ENCODE measurements at regions not wholly inside any gene's neighbourhood (a gene's known extent, or its start where the extent isn't known, plus 50 kb on each side); places are given as distances from the start of the nearest gene placed in this dataset.

DNA sequence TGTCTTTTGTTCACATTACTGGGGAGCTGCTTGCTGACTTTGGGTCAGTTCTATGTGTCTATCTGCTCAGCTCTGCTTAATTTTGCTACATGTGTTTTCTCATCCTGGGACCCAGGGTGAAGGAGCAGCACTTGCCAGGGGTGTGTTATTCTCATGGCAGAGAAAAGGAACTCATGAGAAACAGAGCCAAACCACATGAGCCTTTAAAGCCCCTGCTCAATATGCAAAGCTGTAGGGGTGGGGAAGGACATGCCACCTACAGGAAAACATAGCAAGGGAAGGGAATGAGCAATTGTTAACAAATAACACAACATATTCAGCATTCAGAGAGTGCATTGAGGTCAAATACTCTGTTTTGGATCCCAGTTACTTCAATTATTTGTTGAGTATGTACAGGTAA lies 290.9 kb downstream of the CDK5RAP2 start (continued):
- TF ChIP-seq ZEB2 (tag by site-specific recombination; IDR thresholded peaks at IDR 0.05) = no peak
- TF ChIP-seq, protein P1, sequence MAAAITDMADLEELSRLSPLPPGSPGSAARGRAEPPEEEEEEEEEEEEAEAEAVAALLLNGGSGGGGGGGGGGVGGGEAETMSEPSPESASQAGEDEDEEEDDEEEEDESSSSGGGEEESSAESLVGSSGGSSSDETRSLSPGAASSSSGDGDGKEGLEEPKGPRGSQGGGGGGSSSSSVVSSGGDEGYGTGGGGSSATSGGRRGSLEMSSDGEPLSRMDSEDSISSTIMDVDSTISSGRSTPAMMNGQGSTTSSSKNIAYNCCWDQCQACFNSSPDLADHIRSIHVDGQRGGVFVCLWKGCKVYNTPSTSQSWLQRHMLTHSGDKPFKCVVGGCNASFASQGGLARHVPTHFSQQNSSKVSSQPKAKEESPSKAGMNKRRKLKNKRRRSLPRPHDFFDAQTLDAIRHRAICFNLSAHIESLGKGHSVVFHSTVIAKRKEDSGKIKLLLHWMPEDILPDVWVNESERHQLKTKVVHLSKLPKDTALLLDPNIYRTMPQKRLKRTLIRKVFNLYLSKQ (tag by site-specific recombination; IDR thresholded peaks at IDR 0.05; ENCODE audit: borderline replicate concordance) = no peak

DNA sequence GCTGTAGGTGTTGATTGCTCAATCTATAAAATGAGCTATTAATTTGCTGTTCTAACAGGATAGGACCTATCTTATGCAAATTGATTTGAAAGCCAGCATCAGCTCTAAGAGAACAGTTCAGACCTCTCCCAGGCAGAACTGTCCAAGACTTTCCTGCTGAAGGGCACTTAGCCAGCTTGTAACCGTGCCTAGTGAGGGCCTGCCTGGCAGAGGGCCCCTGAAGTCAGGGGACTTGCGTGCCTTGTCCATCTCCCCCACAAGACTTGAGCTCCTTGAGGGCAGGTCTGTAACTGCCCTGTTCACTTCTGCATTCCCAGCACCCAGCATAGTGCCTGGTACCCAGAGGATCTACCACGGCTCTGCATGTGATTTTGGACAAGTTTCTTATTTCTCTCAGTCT lies 293.4 kb downstream of the CDK5RAP2 start:
- TF ChIP-seq ZNF776 (tag by site-specific recombination; IDR thresholded peaks at IDR 0.05; ENCODE audit: borderline replicate concordance) (no peak), OSR2 (tag by site-specific recombination; IDR thresholded peaks at IDR 0.05) (no peak), ZNF791 (tag by site-specific recombination; IDR thresholded peaks at IDR 0.05) (no peak), MEIS1 (CRISPR knock-in tag; IDR thresholded peaks at IDR 0.05; ENCODE audit: borderline replicate concordance) (no peak), ZNF311 (tag by site-specific recombination; IDR thresholded peaks at IDR 0.05; ENCODE audit: borderline replicate concordance) (no peak), ZNF174 (tag by site-specific recombination; IDR thresholded peaks at IDR 0.05) (no peak)
- ChIA-PET POLR2A (no interaction called here), CTCF (interaction anchor here (0.6 kb wide), 1 partner anchor 8 kb away, joined by 5 read pairs; no protein-coding TSS in a partner anchor)
- Histone ChIP-seq H3K36me3 (ENCODE audit: control insufficient read depth in 2 of 2, insufficient read depth in 1 of 2, low read length in 2 of 2) (no peaks in the 10 kb centered on the region), H3K4me1 (ENCODE audit: control insufficient read depth, insufficient read depth, low read length) (no peaks in the 10 kb centered on the region), H3K27ac (ENCODE audit: extremely low read depth, low read depth, low read length) (no peak overlapping the region), H3K4me3 (ENCODE audit: low read depth, low read length) (no peak overlapping the region), H3K9me3 (ENCODE audit: control insufficient read depth, insufficient read depth, low read depth, low read length) (no peaks in the 10 kb centered on the region)

GRCh38 chr9:120284821-120285220 lies 295.1 kb downstream of the CDK5RAP2 start:
- H3K27ac ChIP-seq (ENCODE audit: extremely low read depth, low read depth, low read length) = no peak overlapping the region
- H3K9me3 ChIP-seq (ENCODE audit: control insufficient read depth, insufficient read depth, low read depth, low read length) = no peaks in the 10 kb centered on the region
- no peak overlapping the region for H3K4me3 ChIP-seq (ENCODE audit: low read depth, low read length)
- TF ChIP-seq KLF16 (tag by site-specific recombination; IDR thresholded peaks at IDR 0.05) (no peak), ZNF548 (tag by site-specific recombination; IDR thresholded peaks at IDR 0.05) (no peak), YY1 (tag by site-specific recombination; IDR thresholded peaks at IDR 0.05) (no peak), ZNF704 (tag by site-specific recombination; IDR thresholded peaks at IDR 0.05) (no peak), ZFP3 (tag by site-specific recombination; IDR thresholded peaks at IDR 0.05; ENCODE audit: low read depth) (no peak), ZNF610 (tag by site-specific recombination; IDR thresholded peaks at IDR 0.05; ENCODE audit: borderline replicate concordance) (no peak), ZSCAN23 (tag by site-specific recombination; IDR thresholded peaks at IDR 0.05) (no peak), ZNF501 (tag by site-specific recombination; IDR thresholded peaks at IDR 0.05) (no peak), ZNF555 (tag by site-specific recombination; conservative IDR thresholded peaks at IDR 0.05) (no peak), ZFP69B (tag by site-specific recombination; IDR thresholded peaks at IDR 0.05) (no peak), TSHZ1 (tag by site-specific recombination; IDR thresholded peaks at IDR 0.05; ENCODE audit: borderline replicate concordance) (no peak)
- TF ChIP-seq, protein P2, sequence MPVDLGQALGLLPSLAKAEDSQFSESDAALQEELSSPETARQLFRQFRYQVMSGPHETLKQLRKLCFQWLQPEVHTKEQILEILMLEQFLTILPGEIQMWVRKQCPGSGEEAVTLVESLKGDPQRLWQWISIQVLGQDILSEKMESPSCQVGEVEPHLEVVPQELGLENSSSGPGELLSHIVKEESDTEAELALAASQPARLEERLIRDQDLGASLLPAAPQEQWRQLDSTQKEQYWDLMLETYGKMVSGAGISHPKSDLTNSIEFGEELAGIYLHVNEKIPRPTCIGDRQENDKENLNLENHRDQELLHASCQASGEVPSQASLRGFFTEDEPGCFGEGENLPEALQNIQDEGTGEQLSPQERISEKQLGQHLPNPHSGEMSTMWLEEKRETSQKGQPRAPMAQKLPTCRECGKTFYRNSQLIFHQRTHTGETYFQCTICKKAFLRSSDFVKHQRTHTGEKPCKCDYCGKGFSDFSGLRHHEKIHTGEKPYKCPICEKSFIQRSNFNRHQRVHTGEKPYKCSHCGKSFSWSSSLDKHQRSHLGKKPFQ (tag by site-specific recombination; IDR thresholded peaks at IDR 0.05) = no peak
- TF ChIP-seq, protein P1 (tag by site-specific recombination; IDR thresholded peaks at IDR 0.05; ENCODE audit: borderline replicate concordance) = no peak
- TF ChIP-seq, protein P3, sequence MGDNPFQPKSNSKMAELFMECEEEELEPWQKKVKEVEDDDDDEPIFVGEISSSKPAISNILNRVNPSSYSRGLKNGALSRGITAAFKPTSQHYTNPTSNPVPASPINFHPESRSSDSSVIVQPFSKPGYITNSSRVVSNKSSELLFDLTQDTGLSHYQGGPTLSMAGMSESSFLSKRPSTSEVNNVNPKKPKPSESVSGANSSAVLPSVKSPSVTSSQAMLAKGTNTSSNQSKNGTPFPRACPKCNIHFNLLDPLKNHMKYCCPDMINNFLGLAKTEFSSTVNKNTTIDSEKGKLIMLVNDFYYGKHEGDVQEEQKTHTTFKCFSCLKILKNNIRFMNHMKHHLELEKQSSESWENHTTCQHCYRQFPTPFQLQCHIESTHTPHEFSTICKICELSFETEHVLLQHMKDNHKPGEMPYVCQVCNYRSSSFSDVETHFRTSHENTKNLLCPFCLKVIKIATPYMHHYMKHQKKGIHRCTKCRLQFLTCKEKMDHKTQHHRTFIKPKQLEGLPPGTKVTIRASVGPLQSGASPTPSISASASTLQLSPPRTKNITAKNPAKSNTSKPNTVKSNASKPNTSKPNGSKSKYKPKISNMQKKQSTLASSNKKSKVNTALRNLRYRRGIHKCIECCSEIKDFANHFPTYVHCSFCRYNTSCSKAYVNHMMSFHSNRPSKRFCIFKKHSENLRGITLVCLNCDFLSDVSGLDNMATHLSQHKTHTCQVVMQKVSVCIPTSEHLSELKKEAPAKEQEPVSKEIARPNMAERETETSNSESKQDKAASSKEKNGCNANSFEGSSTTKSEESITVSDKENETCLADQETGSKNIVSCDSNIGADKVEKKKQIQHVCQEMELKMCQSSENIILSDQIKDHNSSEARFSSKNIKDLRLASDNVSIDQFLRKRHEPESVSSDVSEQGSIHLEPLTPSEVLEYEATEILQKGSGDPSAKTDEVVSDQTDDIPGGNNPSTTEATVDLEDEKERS (tag by site-specific recombination; IDR thresholded peaks at IDR 0.05) = no peak
- H3K36me3 ChIP-seq (ENCODE audit: control insufficient read depth in 2 of 2, insufficient read depth in 1 of 2, low read length in 2 of 2) = no peaks in the 10 kb centered on the region
- ChIA-PET POLR2A (no interaction called here), CTCF (no interaction called here)
- no peaks in the 10 kb centered on the region for H3K4me1 ChIP-seq (ENCODE audit: control insufficient read depth, insufficient read depth, low read length)

Data from HEK293 (cell line).